ENCODE measurements at regions not wholly inside any gene's neighbourhood (a gene's known extent, or its start where the extent isn't known, plus 50 kb on each side); places are given as distances from the start of the nearest gene placed in this dataset.

DNA sequence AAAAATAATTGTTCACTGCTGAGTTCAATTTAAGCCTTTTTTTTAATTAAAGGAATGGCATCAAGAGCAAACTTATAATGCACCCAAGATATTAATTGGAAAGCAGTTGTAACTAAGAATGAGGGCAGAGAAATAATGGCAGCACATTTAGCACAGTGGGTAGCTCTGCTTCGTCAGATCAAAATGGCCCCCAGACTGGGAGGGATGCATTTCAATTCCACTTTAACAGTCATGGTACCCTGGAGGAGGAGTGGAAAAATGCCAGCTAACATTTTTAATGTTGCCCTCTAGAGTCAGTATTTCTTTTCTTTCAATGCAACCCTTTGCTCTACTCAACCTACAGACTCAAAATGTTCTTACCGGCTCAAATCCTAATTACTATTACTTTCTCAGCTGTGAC is 504.8 kb upstream of the SETBP1 start:
- Histone ChIP-seq H3K36me3 (no peaks in the 10 kb centered on the region), H3K27me3 (no peaks in the 10 kb centered on the region), H3K4me3 (no peak overlapping the region), H3K4me1 (no peaks in the 10 kb centered on the region), H3K27ac (no peak overlapping the region), H3K9me3 (no peaks in the 10 kb centered on the region)
- intact Hi-C loops (cut with DNase I; ENCODE audit: low total_unique reads) (no loop called here), in situ Hi-C loops (cut with MboI; ENCODE audit: low pct_ligation_motif_present in 1 of 4, low pct_unique_long_range_greater_than_20kb in 1 of 4, low sequenced_read_pairs in 3 of 4) (no loop called here)
- 88% methylated on average over 2 of the region's 2 CpGs for WGBS, 2 donors (ENCODE audit: low coverage in 1 of 2)
- TF ChIP-seq EP300 (IDR thresholded peaks at IDR 0.05; ENCODE audit: low read depth) = no peak
- TF ChIP-seq, protein P1, sequence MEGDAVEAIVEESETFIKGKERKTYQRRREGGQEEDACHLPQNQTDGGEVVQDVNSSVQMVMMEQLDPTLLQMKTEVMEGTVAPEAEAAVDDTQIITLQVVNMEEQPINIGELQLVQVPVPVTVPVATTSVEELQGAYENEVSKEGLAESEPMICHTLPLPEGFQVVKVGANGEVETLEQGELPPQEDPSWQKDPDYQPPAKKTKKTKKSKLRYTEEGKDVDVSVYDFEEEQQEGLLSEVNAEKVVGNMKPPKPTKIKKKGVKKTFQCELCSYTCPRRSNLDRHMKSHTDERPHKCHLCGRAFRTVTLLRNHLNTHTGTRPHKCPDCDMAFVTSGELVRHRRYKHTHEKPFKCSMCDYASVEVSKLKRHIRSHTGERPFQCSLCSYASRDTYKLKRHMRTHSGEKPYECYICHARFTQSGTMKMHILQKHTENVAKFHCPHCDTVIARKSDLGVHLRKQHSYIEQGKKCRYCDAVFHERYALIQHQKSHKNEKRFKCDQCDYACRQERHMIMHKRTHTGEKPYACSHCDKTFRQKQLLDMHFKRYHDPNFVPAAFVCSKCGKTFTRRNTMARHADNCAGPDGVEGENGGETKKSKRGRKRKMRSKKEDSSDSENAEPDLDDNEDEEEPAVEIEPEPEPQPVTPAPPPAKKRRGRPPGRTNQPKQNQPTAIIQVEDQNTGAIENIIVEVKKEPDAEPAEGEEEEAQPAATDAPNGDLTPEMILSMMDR (IDR thresholded peaks at IDR 0.05) = no peak
- no peak for TF ChIP-seq POLR2AphosphoS5 (IDR thresholded peaks at IDR 0.05)
- no peak for TF ChIP-seq POLR2A (IDR thresholded peaks at IDR 0.05)
- no peak for DNase-seq

DNA sequence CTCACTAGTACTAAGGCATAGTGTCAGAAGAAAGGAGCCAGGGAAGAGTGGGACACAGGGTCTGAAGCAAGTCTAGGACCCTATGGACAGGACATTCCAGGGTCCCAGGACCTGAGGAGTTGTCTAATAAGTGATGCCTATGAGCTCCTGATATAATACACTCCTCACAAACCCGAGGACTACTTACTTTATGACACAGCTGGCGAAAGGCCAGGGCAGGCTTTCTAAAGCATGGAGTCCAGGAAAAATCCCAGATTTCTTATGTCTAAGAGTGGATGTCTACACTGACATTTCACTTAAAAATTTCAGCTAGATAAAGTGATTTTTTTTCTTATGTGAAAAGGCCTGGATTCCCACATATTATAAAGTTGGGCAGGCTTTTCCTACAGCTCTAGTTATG is 502.2 kb upstream of the SETBP1 start:
- Histone ChIP-seq H3K9me3 (no peaks in the 10 kb centered on the region), H3K4me3 (no peak overlapping the region), H3K27ac (no peak overlapping the region), H3K4me1 (no peaks in the 10 kb centered on the region), H3K27me3 (no peaks in the 10 kb centered on the region), H3K36me3 (no peaks in the 10 kb centered on the region)
- TF ChIP-seq, protein P1 (IDR thresholded peaks at IDR 0.05) = no peak
- TF ChIP-seq POLR2AphosphoS5 (IDR thresholded peaks at IDR 0.05) = no peak
- no peak for TF ChIP-seq POLR2A (IDR thresholded peaks at IDR 0.05)
- TF ChIP-seq EP300 (IDR thresholded peaks at IDR 0.05; ENCODE audit: low read depth) = no peak
- intact Hi-C loops (cut with DNase I; ENCODE audit: low total_unique reads) = no loop called here
- WGBS, 2 donors (ENCODE audit: low coverage in 1 of 2) = 44% methylated on average over 2 of the region's 2 CpGs; no CpG with 5 or more reads in 1 of the 2 donors
- DNase-seq = no peak
- in situ Hi-C loops (cut with MboI; ENCODE audit: low pct_ligation_motif_present in 1 of 4, low pct_unique_long_range_greater_than_20kb in 1 of 4, low sequenced_read_pairs in 3 of 4) = no loop called here

DNA sequence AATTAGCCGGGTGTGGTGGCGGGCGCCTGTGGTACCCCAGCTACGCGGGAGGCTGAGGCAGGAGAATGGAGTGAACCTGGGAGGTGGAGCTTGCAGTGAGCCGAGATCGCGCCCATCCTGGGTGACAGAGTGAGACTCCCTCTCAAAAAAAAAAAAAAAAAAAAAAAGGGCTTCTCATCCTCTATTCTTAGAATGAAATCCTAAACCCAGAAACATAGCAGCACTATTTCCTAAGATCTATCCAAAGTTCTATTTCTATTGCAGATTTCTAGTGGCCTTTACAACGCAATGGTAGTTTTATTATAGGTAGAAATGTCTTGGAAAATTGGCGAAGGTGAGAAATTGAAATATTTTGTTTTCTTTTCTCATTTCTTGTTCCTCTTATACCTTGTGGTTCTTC is 501.0 kb upstream of the SETBP1 start:
- Histone ChIP-seq H3K27ac (no peak overlapping the region), H3K4me1 (no peaks in the 10 kb centered on the region), H3K27me3 (no peaks in the 10 kb centered on the region), H3K4me3 (no peak overlapping the region), H3K9me3 (no peaks in the 10 kb centered on the region), H3K36me3 (no peaks in the 10 kb centered on the region)
- DNase-seq = no peak
- 92 to 95% methylated on average over 4 to 10 of the region's 10 CpGs for WGBS, 2 donors (ENCODE audit: low coverage in 1 of 2)
- in situ Hi-C loops (cut with MboI; ENCODE audit: low pct_ligation_motif_present in 1 of 4, low pct_unique_long_range_greater_than_20kb in 1 of 4, low sequenced_read_pairs in 3 of 4) (no loop called here), intact Hi-C loops (cut with DNase I; ENCODE audit: low total_unique reads) (no loop called here)
- TF ChIP-seq, protein P1 (IDR thresholded peaks at IDR 0.05) = no peak
- no peak for TF ChIP-seq POLR2A (IDR thresholded peaks at IDR 0.05)
- TF ChIP-seq POLR2AphosphoS5 (IDR thresholded peaks at IDR 0.05) = no peak
- no peak for TF ChIP-seq EP300 (IDR thresholded peaks at IDR 0.05; ENCODE audit: low read depth)

DNA sequence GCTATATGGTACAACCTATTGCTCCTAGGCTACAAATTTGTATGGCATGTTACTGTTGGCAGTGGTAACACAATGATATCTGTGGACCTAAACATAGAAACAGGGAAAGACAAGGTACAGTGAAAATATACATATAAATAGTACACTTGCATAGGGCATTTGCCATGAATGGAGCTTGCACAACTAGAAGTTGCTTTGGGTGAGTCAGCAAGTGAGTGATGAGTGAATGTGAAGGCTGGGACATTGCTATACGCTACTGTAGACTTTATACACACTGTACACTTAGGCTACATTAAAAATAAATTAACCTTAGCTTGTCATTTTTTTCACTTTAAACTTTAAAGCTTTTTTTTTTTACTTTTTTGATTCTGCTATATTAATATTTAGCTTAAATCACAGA is 500.0 kb upstream of the SETBP1 start:
- TF ChIP-seq EP300 (IDR thresholded peaks at IDR 0.05; ENCODE audit: low read depth) (no peak), POLR2AphosphoS5 (IDR thresholded peaks at IDR 0.05) (no peak), POLR2A (IDR thresholded peaks at IDR 0.05) (no peak)
- TF ChIP-seq, protein P1 (IDR thresholded peaks at IDR 0.05) = no peak

More for the DNA sequence above, 500.0 kb upstream of the SETBP1 start:
- DNase-seq = no peak
- no peaks in the 10 kb centered on the region for H3K36me3 ChIP-seq
- no peaks in the 10 kb centered on the region for H3K4me1 ChIP-seq
- 69 to 100% methylated on average over 1 of the region's 1 CpG for WGBS, 2 donors (ENCODE audit: low coverage in 1 of 2)
- in situ Hi-C loops (cut with MboI; ENCODE audit: low pct_ligation_motif_present in 1 of 4, low pct_unique_long_range_greater_than_20kb in 1 of 4, low sequenced_read_pairs in 3 of 4) = no loop called here
- intact Hi-C loops (cut with DNase I; ENCODE audit: low total_unique reads) = no loop called here
- H3K27me3 ChIP-seq = no peaks in the 10 kb centered on the region
- H3K4me3 ChIP-seq = no peak overlapping the region
- no peaks in the 10 kb centered on the region for H3K9me3 ChIP-seq
- no peak overlapping the region for H3K27ac ChIP-seq

Measured in transverse colon (tissue), 4 donors.